Loucy (cell line): ENCODE measurements at regions not wholly inside any gene's neighbourhood (a gene's known extent, or its start where the extent isn't known, plus 50 kb on each side); places are given as distances from the start of the nearest gene placed in this dataset.
A peak's percentile ranks its signal among the peaks of the same experiment; 100 is the strongest.

Experiments
- H2AFZ ChIP-seq: fragments of 200-600 bp; sonication (generic); 2 replicates; pipeline ENCODE4 v1.6.0; 2016; ENCODE audit warnings: antibody characterized with exemption, mild to moderate bottlenecking, low read length, moderate library complexity
- H3F3A ChIP-seq: fragments of 200-600 bp; 2 replicates; pipeline ENCODE4 v1.6.0; 2016; ENCODE audit warnings: antibody characterized with exemption, low read depth, mild to moderate bottlenecking
- H3K27me3 ChIP-seq: fragments of 200-600 bp; sonication (generic); 2 replicates; pipeline ENCODE4 v1.6.1; 2014; ENCODE audit warnings: low read length, mild to moderate bottlenecking; ENCODE audit not compliant: insufficient read depth, poor library complexity, severe bottlenecking
- H3K36me3 ChIP-seq: fragments of 200-600 bp; sonication (generic); 2 replicates; pipeline ENCODE4 v1.6.1; 2016; ENCODE audit warnings: low read length; ENCODE audit not compliant: insufficient read depth
- H3K4me1 ChIP-seq: fragments of 200-600 bp; sonication (generic); 2 replicates; pipeline ENCODE4 v1.5.1; 2014; ENCODE audit warnings: low read length, mild to moderate bottlenecking; ENCODE audit not compliant: insufficient read depth, poor library complexity, severe bottlenecking
- H3K4me2 ChIP-seq: fragments of 200-600 bp; sonication (generic); 2 replicates; pipeline ENCODE4 v1.6.0; 2014; ENCODE audit warnings: antibody characterized with exemption, low read length, low read depth, mild to moderate bottlenecking; ENCODE audit not compliant: poor library complexity, severe bottlenecking
- H3K4me3 ChIP-seq: fragments of 200-600 bp; sonication (generic); 2 replicates; pipeline ENCODE4 v1.5.1; 2014; ENCODE audit warnings: low read length, mild to moderate bottlenecking, mixed read lengths; ENCODE audit not compliant: poor library complexity, severe bottlenecking
- H3K79me2 ChIP-seq: fragments of 200-600 bp; sonication (generic); 2 replicates; pipeline ENCODE4 v1.6.1; 2014; ENCODE audit warnings: low read length; ENCODE audit not compliant: insufficient read depth
- H3K9ac ChIP-seq: fragments of 200-600 bp; sonication (generic); 2 replicates; pipeline ENCODE4 v1.6.0; 2014; ENCODE audit warnings: mild to moderate bottlenecking, low read depth, low read length, moderate library complexity; ENCODE audit not compliant: poor library complexity, severe bottlenecking
- H3K9me2 ChIP-seq: fragments of 200-600 bp; sonication (generic); replicated peaks from 2 replicates; pipeline ENCODE4 v1.6.1; 2016; ENCODE audit warnings: low read depth, low read length, mixed read lengths
- H3K9me3 ChIP-seq: fragments of 200-600 bp; sonication (generic); 2 replicates; pipeline ENCODE4 v1.6.1; 2014; ENCODE audit warnings: mild to moderate bottlenecking, antibody characterized with exemption, low read length, low read depth; ENCODE audit not compliant: insufficient read depth
- H4K20me1 ChIP-seq: fragments of 200-600 bp; sonication (generic); 2 replicates; pipeline ENCODE4 v1.6.0; 2014; ENCODE audit warnings: antibody characterized with exemption, low read length, mild to moderate bottlenecking; ENCODE audit not compliant: insufficient read depth, poor library complexity, severe bottlenecking
- EZH2phosphoT487 ChIP-seq: fragments of 200-600 bp; IDR thresholded peaks from 2 replicates; pipeline ENCODE4 v1.6.1; 2018; ENCODE audit warnings: antibody characterized with exemption, mild to moderate bottlenecking, moderate library complexity, borderline replicate concordance
- TF ChIP-seq, protein P1 (sequence below): fragments of 200-600 bp; sonication (generic); conservative IDR thresholded peaks from 2 replicates; pipeline ENCODE4 v1.5.1; 2014; ENCODE audit warnings: mild to moderate bottlenecking, antibody characterized with exemption, low read length

DNA sequence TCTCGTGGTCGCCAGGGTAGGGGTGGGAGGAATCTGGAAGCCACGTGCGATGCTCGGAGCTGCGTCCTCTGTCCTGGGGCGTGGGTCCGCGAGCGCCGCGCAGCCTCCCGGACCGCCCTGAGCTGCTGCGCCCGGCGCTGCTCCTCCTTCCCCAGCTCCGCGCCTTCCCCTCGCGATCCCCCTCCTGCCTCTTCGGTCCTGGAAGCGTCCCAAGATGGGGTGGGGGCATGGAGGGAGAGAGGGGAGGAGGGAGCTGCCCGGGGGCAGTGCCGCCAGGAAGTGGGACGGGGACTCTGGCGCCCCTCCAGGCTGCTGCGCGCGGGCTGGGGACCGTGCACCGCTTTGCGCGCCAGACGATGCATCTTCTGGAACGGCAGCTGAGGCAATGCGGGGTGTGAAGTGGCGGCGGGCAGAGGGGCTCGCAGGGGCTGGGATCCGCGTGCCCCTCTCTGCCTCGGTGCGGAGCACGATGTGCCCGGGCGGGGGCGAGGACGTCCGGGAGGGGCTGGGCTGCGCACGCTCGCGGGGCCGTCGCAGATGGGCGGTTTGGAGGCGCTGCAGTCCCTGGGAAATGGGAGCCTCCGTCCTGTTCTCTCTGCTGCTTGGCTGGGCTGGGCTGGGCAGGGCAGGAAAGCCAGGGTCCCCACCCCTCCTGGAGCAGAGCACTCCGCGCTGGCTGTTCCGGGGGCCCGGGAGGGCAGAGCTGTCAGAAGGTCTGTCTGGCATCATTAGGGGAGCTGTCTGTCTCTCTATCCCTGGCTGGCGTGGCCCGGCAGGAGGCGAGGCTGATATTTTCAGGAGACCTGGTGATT lies 388.0 kb downstream of the SEC14L1 start:
- Histone ChIP-seq H3K27me3 (no peaks in the 10 kb centered on the region), H3K9ac (peak overlapping the region; percentile 2), H3K4me2 (peak overlapping the region; percentile 47), H2AFZ (peak overlapping the region; percentile 80), H3K4me3 (peak overlapping the region; percentile 62), H3K9me3 (no peaks in the 10 kb centered on the region), H3K79me2 (no peaks in the 10 kb centered on the region), H3K4me1 (peaks cover 6% of the 10 kb centered on the region), H3K36me3 (no peaks in the 10 kb centered on the region), H3F3A (no peaks in the 10 kb centered on the region), H3K9me2 (no peaks in the 10 kb centered on the region), H4K20me1 (no peaks in the 10 kb centered on the region)
- TF ChIP-seq, protein P1, sequence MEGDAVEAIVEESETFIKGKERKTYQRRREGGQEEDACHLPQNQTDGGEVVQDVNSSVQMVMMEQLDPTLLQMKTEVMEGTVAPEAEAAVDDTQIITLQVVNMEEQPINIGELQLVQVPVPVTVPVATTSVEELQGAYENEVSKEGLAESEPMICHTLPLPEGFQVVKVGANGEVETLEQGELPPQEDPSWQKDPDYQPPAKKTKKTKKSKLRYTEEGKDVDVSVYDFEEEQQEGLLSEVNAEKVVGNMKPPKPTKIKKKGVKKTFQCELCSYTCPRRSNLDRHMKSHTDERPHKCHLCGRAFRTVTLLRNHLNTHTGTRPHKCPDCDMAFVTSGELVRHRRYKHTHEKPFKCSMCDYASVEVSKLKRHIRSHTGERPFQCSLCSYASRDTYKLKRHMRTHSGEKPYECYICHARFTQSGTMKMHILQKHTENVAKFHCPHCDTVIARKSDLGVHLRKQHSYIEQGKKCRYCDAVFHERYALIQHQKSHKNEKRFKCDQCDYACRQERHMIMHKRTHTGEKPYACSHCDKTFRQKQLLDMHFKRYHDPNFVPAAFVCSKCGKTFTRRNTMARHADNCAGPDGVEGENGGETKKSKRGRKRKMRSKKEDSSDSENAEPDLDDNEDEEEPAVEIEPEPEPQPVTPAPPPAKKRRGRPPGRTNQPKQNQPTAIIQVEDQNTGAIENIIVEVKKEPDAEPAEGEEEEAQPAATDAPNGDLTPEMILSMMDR: no peak; the same call in 1 of the 2 replicates
- TF ChIP-seq EZH2phosphoT487: no peak

DNA sequence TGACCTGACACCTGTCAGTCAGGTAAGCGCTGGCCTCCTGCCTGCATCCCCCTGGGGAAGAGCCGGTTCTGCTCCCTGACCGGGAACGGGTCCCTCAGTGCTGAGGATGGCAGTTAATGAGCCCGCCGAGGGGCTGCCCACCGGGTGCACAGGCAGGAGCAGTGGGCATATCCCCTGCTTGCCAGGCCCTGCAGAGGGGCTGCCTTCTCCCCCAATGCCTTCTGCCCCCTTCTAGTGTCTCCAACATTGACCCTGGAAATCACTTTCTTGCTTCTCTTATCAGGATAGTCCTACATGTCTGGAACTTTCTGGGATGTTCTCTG lies 388.5 kb downstream of the SEC14L1 start:
- Histone ChIP-seq H3K36me3 (no peaks in the 10 kb centered on the region), H3K4me2 (peak overlapping the region; percentile 47)
- TF ChIP-seq EZH2phosphoT487: no peak
- TF ChIP-seq, protein P1: no peak

DNA sequence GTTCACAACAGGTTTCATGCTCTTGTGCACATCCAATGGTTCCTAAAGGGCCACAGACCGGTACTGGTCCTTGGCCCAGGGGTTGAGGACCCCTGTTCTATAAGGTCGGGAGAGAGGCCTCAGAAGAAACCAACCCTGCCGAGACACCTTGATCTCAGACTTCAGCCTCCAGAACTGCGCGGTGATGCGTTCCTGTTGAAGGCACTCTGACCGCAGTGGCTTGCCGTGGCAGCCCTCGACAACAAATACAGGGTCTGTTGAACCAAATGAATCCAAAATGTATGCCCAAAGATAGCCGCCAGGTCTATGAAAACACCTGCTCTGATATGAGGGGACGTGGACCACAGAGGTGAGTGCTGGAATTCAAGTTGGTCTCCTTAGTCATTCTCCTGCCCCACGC lies 389.8 kb downstream of the SEC14L1 start:
- H3K4me3 ChIP-seq: no peak overlapping the region
- TF ChIP-seq EZH2phosphoT487: no peak
- TF ChIP-seq, protein P1: no peak

More for the DNA sequence above, 388.5 kb downstream of the SEC14L1 start:
- Histone ChIP-seq H4K20me1 (no peaks in the 10 kb centered on the region), H3K9me2 (no peaks in the 10 kb centered on the region), H3K9ac (no peak overlapping the region), H3K4me1 (peaks cover 6% of the 10 kb centered on the region), H2AFZ (peak overlapping the region; percentile 80; the same call in 1 of the 2 replicates), H3K27me3 (no peaks in the 10 kb centered on the region), H3K4me3 (no peak overlapping the region), H3K79me2 (no peaks in the 10 kb centered on the region), H3F3A (no peaks in the 10 kb centered on the region), H3K9me3 (peaks cover 1% of the 10 kb centered on the region; the same call in 1 of the 2 replicates)

More for the DNA sequence above, 389.8 kb downstream of the SEC14L1 start:
- no peaks in the 10 kb centered on the region for H3K9me2 ChIP-seq
- no peaks in the 10 kb centered on the region for H3K79me2 ChIP-seq
- H3K4me1 ChIP-seq: peaks cover 6% of the 10 kb centered on the region
- no peaks in the 10 kb centered on the region for H3K36me3 ChIP-seq
- H3K27me3 ChIP-seq: no peaks in the 10 kb centered on the region
- H3K4me2 ChIP-seq: no peak overlapping the region
- H3K9me3 ChIP-seq: peaks cover 8% of the 10 kb centered on the region; the same call in 1 of the 2 replicates
- no peaks in the 10 kb centered on the region for H3F3A ChIP-seq
- no peaks in the 10 kb centered on the region for H4K20me1 ChIP-seq
- H3K9ac ChIP-seq: no peak overlapping the region
- no peak overlapping the region for H2AFZ ChIP-seq
